IMR-90 (cell line): ENCODE measurements at regions not wholly inside any gene's neighbourhood (a gene's known extent, or its start where the extent isn't known, plus 50 kb on each side); places are given as distances from the start of the nearest gene placed in this dataset.

ENCODE experiments used
- ATAC-seq: fragments of 200-7000 bp; cut with Tn5 transposase; 2 replicates; pipeline ENCODE4 v1.9.1; 2020; ENCODE audit warnings: low read depth, mild to moderate bottlenecking, moderate library complexity
- BruUV-seq: library from RNA; stranded (reverse); fragments of 400-500 nt; replicated peaks from 2 replicates; lab custom pipeline; 2021; lab: Mats Ljungman, UMichigan
- CTCF ChIA-PET: fragments of 300-600 bp; formaldehyde crosslinking; extraction: SDS; loops from one replicate; lab custom pipeline; 2021; ENCODE audit warnings: antibody characterized with exemption; lab: Yijun Ruan, JAX
- POLR2A ChIA-PET: fragments of 300-600 bp; sonication (Branson Sonifier 250); formaldehyde crosslinking; loops from one replicate; lab custom pipeline; 2022; ENCODE audit warnings: antibody characterized with exemption; ENCODE audit not compliant: unreplicated experiment; lab: Charles Lee
- DNase-seq: peaks from one replicate; pipeline ENCODE4 v3.0.0; 2013
- H2AFZ ChIP-seq: replicated peaks from 2 replicates; pipeline ENCODE3; 2013; ENCODE audit warnings: low read length, mild to moderate bottlenecking; ENCODE audit not compliant: poor library complexity
- H2AK5ac ChIP-seq: 2 replicates; pipeline ENCODE4 v1.6.1; 2013; ENCODE audit warnings: low read depth, low read length, inconsistent platforms
- H2AK9ac ChIP-seq: replicated peaks from 2 replicates; pipeline ENCODE3; 2013; ENCODE audit warnings: mild to moderate bottlenecking, low read depth, low read length, moderate library complexity; ENCODE audit not compliant: poor library complexity
- H2BK120ac ChIP-seq: 2 replicates; pipeline ENCODE4 v1.6.1; 2013; ENCODE audit warnings: low read depth, low read length, inconsistent platforms
- H2BK15ac ChIP-seq: 3 replicates; pipeline ENCODE4 v1.6.1; 2013; ENCODE audit warnings: low read depth, low read length, inconsistent platforms
- H2BK20ac ChIP-seq: 2 replicates; pipeline ENCODE4 v1.6.1; 2013; ENCODE audit warnings: low read depth, mild to moderate bottlenecking, inconsistent platforms, low read length, moderate library complexity
- H2BK5ac ChIP-seq: 2 replicates; pipeline ENCODE4 v1.6.1; 2013; ENCODE audit warnings: mild to moderate bottlenecking, low read depth, low read length, inconsistent platforms; ENCODE audit not compliant: poor library complexity, severe bottlenecking
- H3K14ac ChIP-seq: replicated peaks from 2 replicates; pipeline ENCODE4 v1.6.1; 2013; ENCODE audit warnings: low read depth, low read length, inconsistent platforms
- H3K18ac ChIP-seq: 2 replicates; pipeline ENCODE4 v1.6.1; 2013; ENCODE audit warnings: low read depth, low read length, control low read depth
- H3K23ac ChIP-seq: 2 replicates; pipeline ENCODE4 v1.6.1; 2013; ENCODE audit warnings: low read depth, low read length, inconsistent platforms
- H3K27ac ChIP-seq: 2 replicates; pipeline ENCODE4 v1.5.1; 2013; ENCODE audit warnings: mild to moderate bottlenecking, control low read depth, low read length; ENCODE audit not compliant: insufficient read depth
- H3K27me3 ChIP-seq: 2 replicates; pipeline ENCODE4 v1.6.1; 2013; ENCODE audit warnings: low read length; ENCODE audit not compliant: control insufficient read depth, insufficient read depth
- H3K36me3 ChIP-seq: 2 replicates; pipeline ENCODE4 v1.6.1; 2013; ENCODE audit warnings: low read length, mixed read lengths; ENCODE audit not compliant: control insufficient read depth, insufficient read depth
- H3K4ac ChIP-seq: 2 replicates; pipeline ENCODE4 v1.6.1; 2013; ENCODE audit warnings: low read depth, low read length, inconsistent platforms
- H3K4me1 ChIP-seq: 2 replicates; pipeline ENCODE4 v1.6.1; 2013; ENCODE audit warnings: low read length, mixed read lengths; ENCODE audit not compliant: control insufficient read depth, insufficient read depth
- H3K4me2 ChIP-seq: 2 replicates; pipeline ENCODE4 v1.6.1; 2013; ENCODE audit warnings: low read depth, mild to moderate bottlenecking, control low read depth, low read length, moderate library complexity
- H3K4me3 ChIP-seq: 2 replicates; pipeline ENCODE4 v1.5.1; 2013; ENCODE audit warnings: low read depth, mild to moderate bottlenecking, control low read depth, low read length, moderate library complexity; ENCODE audit not compliant: insufficient read depth
- H3K56ac ChIP-seq: 2 replicates; pipeline ENCODE4 v1.6.1; 2013; ENCODE audit warnings: low read length, inconsistent platforms; ENCODE audit not compliant: insufficient read depth; ENCODE audit errors: extremely low read depth
- H3K79me1 ChIP-seq, 2 experiments: 2 replicates each; pipeline ENCODE4 v1.6.1; 2013; ENCODE audit warnings: low read length in 2 of 2, inconsistent platforms in 1 of 2, low read depth in 1 of 2
- H3K9ac ChIP-seq: 2 replicates; pipeline ENCODE4 v1.6.1; 2013; ENCODE audit warnings: low read depth, low read length, control low read depth
- H3K9me1 ChIP-seq: 2 replicates; pipeline ENCODE4 v1.6.1; 2013; ENCODE audit warnings: low read length, inconsistent platforms; ENCODE audit not compliant: insufficient read depth
- H3K9me3 ChIP-seq: 2 replicates; pipeline ENCODE4 v1.6.1; 2013; ENCODE audit warnings: low read length; ENCODE audit not compliant: control insufficient read depth, insufficient read depth
- H4K20me1 ChIP-seq: 2 replicates; pipeline ENCODE4 v1.6.1; 2013; ENCODE audit warnings: low read length, inconsistent platforms; ENCODE audit not compliant: insufficient read depth
- H4K5ac ChIP-seq: 2 replicates; pipeline ENCODE4 v1.6.1; 2013; ENCODE audit warnings: mild to moderate bottlenecking, low read depth, low read length, control low read depth
- H4K8ac ChIP-seq, 2 experiments: 2 replicates each; pipeline ENCODE4 v1.6.1; 2013; ENCODE audit warnings: low read depth in 2 of 2, low read length in 2 of 2, control low read depth in 1 of 2, inconsistent platforms in 1 of 2
- H4K91ac ChIP-seq: 2 replicates; pipeline ENCODE4 v1.6.1; 2013; ENCODE audit warnings: low read depth, low read length, inconsistent platforms; ENCODE audit not compliant: insufficient read depth
- CEBPB ChIP-seq: IDR thresholded peaks from 2 replicates; pipeline ENCODE4 v1.6.1; 2012; ENCODE audit warnings: low read depth, low read length, improper control_type of control experiment
- CHD1 ChIP-seq: IDR thresholded peaks from 2 replicates; pipeline ENCODE4 v1.6.1; 2012; ENCODE audit warnings: low read depth, low read length, improper control_type of control experiment
- MAFK ChIP-seq: IDR thresholded peaks from 2 replicates; pipeline ENCODE4 v1.6.1; 2012; ENCODE audit warnings: low read depth, low read length, improper control_type of control experiment
- NFE2L2 ChIP-seq: fragments of 150-350 bp; IDR thresholded peaks from 2 replicates; pipeline ENCODE4 v1.6.1; 2016; ENCODE audit warnings: low read depth, mild to moderate bottlenecking, low read length
- POLR2A ChIP-seq: IDR thresholded peaks from 2 replicates; pipeline ENCODE4 v1.6.1; 2012; ENCODE audit warnings: mild to moderate bottlenecking, low read depth, low read length
- RAD21 ChIP-seq: IDR thresholded peaks from 2 replicates; pipeline ENCODE4 v1.6.1; 2012; ENCODE audit warnings: low read length, improper control_type of control experiment
- SMC3 ChIP-seq: fragments of 150-350 bp; IDR thresholded peaks from 2 replicates; pipeline ENCODE4 v1.6.1; 2016; ENCODE audit warnings: low read depth, mild to moderate bottlenecking, antibody characterized with exemption, low read length, moderate library complexity
- WGBS, 2 experiments: methylation state at CpG; one replicate each; pipeline versions ENCODE4 v1.1.5 to v1.1.7; 2013; ENCODE audit warnings: missing lambda C conversion rate in 2 of 2; ENCODE audit not compliant: insufficient read length in 1 of 2; ENCODE audit errors: extremely low coverage in 2 of 2; 5-methylcytosine and 5-hydroxymethylcytosine counted together
- dilution Hi-C: fragments of 300-500 bp; cut with HindIII; formaldehyde crosslinking; loops from one replicate; pipeline ENCODE4 v1.14.3; 2018; ENCODE audit warnings: low sequenced_read_pairs; ENCODE audit not compliant: unreplicated experiment
- in situ Hi-C: fragments of 300-500 bp; cut with MboI; formaldehyde crosslinking; loops from 3 replicates; pipeline ENCODE4 v1.14.3; 2019; ENCODE audit warnings: low sequenced_read_pairs, inconsistent platforms, mixed read lengths
- intact Hi-C: fragments of 100-400 bp; cut with micrococcal nuclease; formaldehyde crosslinking; loops from 2 replicates; pipeline ENCODE4 v1.10.0; 2022
- TF ChIP-seq, protein P1 (sequence below): fragments of 150-350 bp; IDR thresholded peaks from 2 replicates; pipeline ENCODE4 v1.6.1; 2016; ENCODE audit warnings: low read depth, mild to moderate bottlenecking, low read length, moderate library complexity, borderline replicate concordance
- TF ChIP-seq, protein P2 (sequence below): conservative IDR thresholded peaks from 2 replicates; pipeline ENCODE4 v1.5.1; 2012; ENCODE audit warnings: mild to moderate bottlenecking, low read depth, low read length, improper control_type of control experiment
- TF ChIP-seq, protein P3 (sequence below): fragments of 150-350 bp; IDR thresholded peaks from 2 replicates; pipeline ENCODE4 v1.6.1; 2017; ENCODE audit warnings: mild to moderate bottlenecking, antibody characterized with exemption, low read length, low read depth

DNA sequence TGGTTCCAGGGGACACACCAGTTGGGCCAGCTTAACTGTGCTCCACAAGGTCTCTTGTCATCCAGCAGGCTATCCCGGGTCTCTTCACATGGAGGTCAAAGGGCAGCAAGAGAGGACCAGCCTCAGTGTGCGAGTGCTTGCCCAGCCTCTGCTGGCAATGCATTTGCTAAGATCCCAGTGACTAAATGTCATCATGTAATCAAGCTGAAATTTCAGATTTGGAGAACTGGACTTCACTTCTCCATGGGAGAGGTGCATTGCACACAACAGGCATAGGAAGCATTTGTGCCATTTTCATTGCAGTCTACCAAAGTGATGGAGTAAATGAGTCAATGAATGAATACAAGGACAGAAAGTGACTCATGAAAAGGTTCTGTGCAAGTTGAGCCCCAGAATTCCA lies 51.2 kb upstream of the KDM8 start:
- dilution Hi-C loops (no loop called here), in situ Hi-C loops (loop anchor here (10.0 kb wide), 1 partner anchor 303 kb away; no protein-coding TSS in a partner anchor), intact Hi-C loops (no loop called here)
- Histone ChIP-seq H4K20me1 (no peaks in the 10 kb centered on the region), H2BK120ac (no peak overlapping the region), H3K9me1 (no peaks in the 10 kb centered on the region), H3K36me3 (no peaks in the 10 kb centered on the region), H3K23ac (no peak overlapping the region), H3K79me1 (no peaks in the 10 kb centered on the region), H3K4me3 (no peak overlapping the region), H4K91ac (no peak overlapping the region), H3K56ac (no peak overlapping the region), H3K18ac (no peak overlapping the region), H3K4me1 (0 out of 2 replicates have a peak, but pooled peaks cover 1% of the 10 kb centered on the region), H3K4me2 (no peak overlapping the region), H2AK9ac (no peak overlapping the region), H3K4ac (no peak overlapping the region), H3K9me3 (no peaks in the 10 kb centered on the region), H2AFZ (no peak overlapping the region), H4K8ac (no peak overlapping the region), H4K5ac (no peak overlapping the region), H2BK15ac (no peak overlapping the region), H3K14ac (no peak overlapping the region), H2BK5ac (no peak overlapping the region), H3K27me3 (no peaks in the 10 kb centered on the region; the same call in 1 of the 2 replicates), H3K9ac (no peak overlapping the region), H2AK5ac (no peak overlapping the region), H2BK20ac (no peak overlapping the region), H3K27ac (no peak overlapping the region)
- 80% methylated on average over 1 of the region's 2 CpGs; no CpG with 5 or more reads in 1 of the 2 experiments for WGBS, 2 experiments
- no TSS peak for BruUV-seq
- ChIA-PET CTCF (no interaction called here), POLR2A (no interaction called here)
- no peak for DNase-seq
- ATAC-seq = no peak
- TF ChIP-seq MAFK = no peak
- no peak for TF ChIP-seq SMC3
- TF ChIP-seq, protein P1, sequence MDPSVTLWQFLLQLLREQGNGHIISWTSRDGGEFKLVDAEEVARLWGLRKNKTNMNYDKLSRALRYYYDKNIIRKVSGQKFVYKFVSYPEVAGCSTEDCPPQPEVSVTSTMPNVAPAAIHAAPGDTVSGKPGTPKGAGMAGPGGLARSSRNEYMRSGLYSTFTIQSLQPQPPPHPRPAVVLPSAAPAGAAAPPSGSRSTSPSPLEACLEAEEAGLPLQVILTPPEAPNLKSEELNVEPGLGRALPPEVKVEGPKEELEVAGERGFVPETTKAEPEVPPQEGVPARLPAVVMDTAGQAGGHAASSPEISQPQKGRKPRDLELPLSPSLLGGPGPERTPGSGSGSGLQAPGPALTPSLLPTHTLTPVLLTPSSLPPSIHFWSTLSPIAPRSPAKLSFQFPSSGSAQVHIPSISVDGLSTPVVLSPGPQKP = no peak
- TF ChIP-seq, protein P2, sequence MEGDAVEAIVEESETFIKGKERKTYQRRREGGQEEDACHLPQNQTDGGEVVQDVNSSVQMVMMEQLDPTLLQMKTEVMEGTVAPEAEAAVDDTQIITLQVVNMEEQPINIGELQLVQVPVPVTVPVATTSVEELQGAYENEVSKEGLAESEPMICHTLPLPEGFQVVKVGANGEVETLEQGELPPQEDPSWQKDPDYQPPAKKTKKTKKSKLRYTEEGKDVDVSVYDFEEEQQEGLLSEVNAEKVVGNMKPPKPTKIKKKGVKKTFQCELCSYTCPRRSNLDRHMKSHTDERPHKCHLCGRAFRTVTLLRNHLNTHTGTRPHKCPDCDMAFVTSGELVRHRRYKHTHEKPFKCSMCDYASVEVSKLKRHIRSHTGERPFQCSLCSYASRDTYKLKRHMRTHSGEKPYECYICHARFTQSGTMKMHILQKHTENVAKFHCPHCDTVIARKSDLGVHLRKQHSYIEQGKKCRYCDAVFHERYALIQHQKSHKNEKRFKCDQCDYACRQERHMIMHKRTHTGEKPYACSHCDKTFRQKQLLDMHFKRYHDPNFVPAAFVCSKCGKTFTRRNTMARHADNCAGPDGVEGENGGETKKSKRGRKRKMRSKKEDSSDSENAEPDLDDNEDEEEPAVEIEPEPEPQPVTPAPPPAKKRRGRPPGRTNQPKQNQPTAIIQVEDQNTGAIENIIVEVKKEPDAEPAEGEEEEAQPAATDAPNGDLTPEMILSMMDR = no peak
- TF ChIP-seq CEBPB = no peak
- no peak for TF ChIP-seq POLR2A
- no peak for TF ChIP-seq NFE2L2
- no peak for TF ChIP-seq RAD21
- TF ChIP-seq, protein P3, sequence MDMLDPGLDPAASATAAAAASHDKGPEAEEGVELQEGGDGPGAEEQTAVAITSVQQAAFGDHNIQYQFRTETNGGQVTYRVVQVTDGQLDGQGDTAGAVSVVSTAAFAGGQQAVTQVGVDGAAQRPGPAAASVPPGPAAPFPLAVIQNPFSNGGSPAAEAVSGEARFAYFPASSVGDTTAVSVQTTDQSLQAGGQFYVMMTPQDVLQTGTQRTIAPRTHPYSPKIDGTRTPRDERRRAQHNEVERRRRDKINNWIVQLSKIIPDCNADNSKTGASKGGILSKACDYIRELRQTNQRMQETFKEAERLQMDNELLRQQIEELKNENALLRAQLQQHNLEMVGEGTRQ = no peak
- no peak for TF ChIP-seq CHD1
